GM12865 (cell line): ENCODE measurements at regions not wholly inside any gene's neighbourhood (a gene's known extent, or its start where the extent isn't known, plus 50 kb on each side); places are given as distances from the start of the nearest gene placed in this dataset.

Experiments
- DNase-seq: peaks from one replicate; pipeline ENCODE4 v3.0.0; 2010; ENCODE audit warnings: low read depth
- H3K4me3 ChIP-seq: 2 replicates; pipeline ENCODE4 v1.5.1; 2011; ENCODE audit warnings: mild to moderate bottlenecking, low read depth, low read length, control low read depth
- CTCF ChIP-seq: IDR thresholded peaks from 2 replicates; pipeline ENCODE4 v1.5.1; 2011; ENCODE audit warnings: low read length, control low read depth, low read depth, inconsistent platforms; ENCODE audit not compliant: insufficient read depth; ENCODE audit errors: missing control alignments

GRCh38 chr19:23855676-23856075, 59.0 kb upstream of the ZNF726 start:
- H3K4me3 ChIP-seq, result no peak overlapping the region
- no peak for TF ChIP-seq CTCF
- DNase-seq, result no peak

- TF ChIP-seq CTCF, result no peak
- no peak for DNase-seq
- no peak overlapping the region for H3K4me3 ChIP-seq
These were observed 62.7 kb upstream of the ZNF726 start for GRCh38 chr19:23851966-23852365.

- no peak for TF ChIP-seq CTCF
- DNase-seq, result no peak
- H3K4me3 ChIP-seq, result no peak overlapping the region
These were observed 74.1 kb upstream of the ZNF681 start for GRCh38 chr19:23832717-23833327.

- DNase-seq, result peak; percentile 23
- no peak for TF ChIP-seq CTCF
- no peak overlapping the region for H3K4me3 ChIP-seq
These were observed 65.3 kb upstream of the ZNF681 start for GRCh38 chr19:23823952-23824389.

GRCh38 chr19:23822735-23823134, 64.0 kb upstream of the ZNF681 start:
- no peak overlapping the region for H3K4me3 ChIP-seq
- TF ChIP-seq CTCF, result no peak
- DNase-seq, result no peak

GRCh38 chr19:23817519-23817918, 58.8 kb upstream of the ZNF681 start:
- DNase-seq, result peak; percentile 19
- peak; percentile 29 for TF ChIP-seq CTCF

GRCh38 chr19:23810496-23810895, 51.8 kb upstream of the ZNF681 start:
- TF ChIP-seq CTCF, result no peak
- no peak overlapping the region for H3K4me3 ChIP-seq
- DNase-seq, result no peak

More at GRCh38 chr19:23817519-23817918, 58.8 kb upstream of the ZNF681 start:
- no peak overlapping the region for H3K4me3 ChIP-seq
